UCSD-AML1 (cell line): ENCODE measurements at regions not wholly inside any gene's neighbourhood (a gene's known extent, or its start where the extent isn't known, plus 50 kb on each side); places are given as distances from the start of the nearest gene placed in this dataset.
"Not testable (repeated sequence)": the region's sequence is repeated elsewhere in the genome, so short reads cannot be mapped to it uniquely, and the experiment has no call there.

ENCODE experiments used
- DNase-seq: peaks from one replicate; lab custom pipeline; 2025; ENCODE audit not compliant: unreplicated experiment; lab: John Stamatoyannopoulos, UW

GRCh38 chr2:174697255-174697654, 67.0 kb downstream of the CHRNA1 start:
- peak; percentile 47 for DNase-seq

GRCh38 chr2:174694920-174695319, 69.4 kb downstream of the CHRNA1 start:
- DNase-seq, result no peak

GRCh38 chr2:174694196-174694878, 69.9 kb downstream of the CHRNA1 start:
- no peak for DNase-seq

- DNase-seq, result no peak
These were observed 70.9 kb downstream of the CHRNA1 start for GRCh38 chr2:174693344-174693743.

- DNase-seq, result no peak
These were observed 71.9 kb downstream of the CHRNA1 start for GRCh38 chr2:174692256-174692919.

- DNase-seq, result no peak
These were observed 73.0 kb downstream of the CHRNA1 start for GRCh38 chr2:174691201-174691779.

GRCh38 chr2:174690026-174690425, 74.2 kb downstream of the CHRNA1 start:
- no peak for DNase-seq

GRCh38 chr2:174688079-174688478, 76.2 kb downstream of the CHRNA1 start:
- no peak for DNase-seq

- no peak for DNase-seq
These were observed 77.8 kb downstream of the CHRNA1 start for GRCh38 chr2:174686430-174686829.

GRCh38 chr2:174683392-174683759, 80.9 kb downstream of the CHRNA1 start:
- peak; percentile 51 for DNase-seq

- peak; percentile 52 for DNase-seq
These were observed 81.5 kb downstream of the CHRNA1 start for GRCh38 chr2:174682578-174683391.

- DNase-seq, result peak; percentile 43
These were observed 82.2 kb downstream of the CHRNA1 start for GRCh38 chr2:174682007-174682577.

GRCh38 chr2:174681099-174682006, 82.9 kb downstream of the CHRNA1 start:
- no peak for DNase-seq

- no peak for DNase-seq
These were observed 82.6 kb upstream of the WIPF1 start for GRCh38 chr2:174680221-174680620.

GRCh38 chr2:174678395-174678794, 80.8 kb upstream of the WIPF1 start:
- no peak for DNase-seq

GRCh38 chr2:174675615-174676014, 78.0 kb upstream of the WIPF1 start:
- no peak for DNase-seq

- DNase-seq, result no peak
These were observed 76.3 kb upstream of the WIPF1 start for GRCh38 chr2:174673876-174674275.

- no peak for DNase-seq
These were observed 75.8 kb upstream of the WIPF1 start for GRCh38 chr2:174673440-174673839.

- DNase-seq, result not testable (repeated sequence)
These were observed 73.9 kb upstream of the WIPF1 start for GRCh38 chr2:174671532-174671931.

- DNase-seq, result no peak
These were observed 72.8 kb upstream of the WIPF1 start for GRCh38 chr2:174670446-174670845.
